ENCODE measurements at regions not wholly inside any gene's neighbourhood (a gene's known extent, or its start where the extent isn't known, plus 50 kb on each side); places are given as distances from the start of the nearest gene placed in this dataset.

DNA sequence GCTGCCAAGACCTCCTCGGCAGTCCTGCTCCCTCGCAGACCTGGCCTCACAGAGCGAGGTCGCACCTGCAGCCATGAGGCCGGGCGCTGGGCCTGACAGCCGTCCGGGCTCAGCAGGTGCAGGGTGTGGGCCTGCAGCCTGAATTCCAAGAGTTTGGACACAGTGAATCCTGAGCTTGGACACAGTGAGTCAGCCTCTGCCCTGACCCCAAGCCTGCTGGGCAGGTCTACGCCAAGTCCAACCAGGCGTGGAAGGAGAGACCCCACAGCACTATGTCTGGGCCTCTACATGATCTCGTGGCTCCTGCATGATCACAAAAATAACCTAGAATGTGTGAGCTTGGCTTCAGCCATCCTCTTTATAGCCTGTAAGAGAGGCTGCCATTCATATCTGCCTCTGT lies 121.0 kb downstream of the C16orf95 start:
- no peaks in the 10 kb centered on the region for H3K36me3 Mint-ChIP-seq
- ChIA-PET CTCF (no interaction called here), POLR2A (no interaction called here)
- no peaks in the 10 kb centered on the region; the same call in 1 of the 2 replicates for H3K27me3 Mint-ChIP-seq (ENCODE audit: low read depth)
- TF ChIP-seq, protein P1, sequence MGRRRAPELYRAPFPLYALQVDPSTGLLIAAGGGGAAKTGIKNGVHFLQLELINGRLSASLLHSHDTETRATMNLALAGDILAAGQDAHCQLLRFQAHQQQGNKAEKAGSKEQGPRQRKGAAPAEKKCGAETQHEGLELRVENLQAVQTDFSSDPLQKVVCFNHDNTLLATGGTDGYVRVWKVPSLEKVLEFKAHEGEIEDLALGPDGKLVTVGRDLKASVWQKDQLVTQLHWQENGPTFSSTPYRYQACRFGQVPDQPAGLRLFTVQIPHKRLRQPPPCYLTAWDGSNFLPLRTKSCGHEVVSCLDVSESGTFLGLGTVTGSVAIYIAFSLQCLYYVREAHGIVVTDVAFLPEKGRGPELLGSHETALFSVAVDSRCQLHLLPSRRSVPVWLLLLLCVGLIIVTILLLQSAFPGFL (CRISPR knock-in tag; IDR thresholded peaks at IDR 0.05; ENCODE audit: borderline replicate concordance): no peak
- TF ChIP-seq NFYB (CRISPR knock-in tag; conservative IDR thresholded peaks at IDR 0.05; ENCODE audit: low read depth) (no peak), TP53 (CRISPR knock-in tag; IDR thresholded peaks at IDR 0.05) (no peak), MXD4 (CRISPR knock-in tag; IDR thresholded peaks at IDR 0.05; ENCODE audit: borderline replicate concordance) (no peak), OVOL2 (CRISPR knock-in tag; IDR thresholded peaks at IDR 0.05; ENCODE audit: borderline replicate concordance) (no peak), ZNF232 (CRISPR knock-in tag; IDR thresholded peaks at IDR 0.05) (no peak), HMGA2 (CRISPR knock-in tag; IDR thresholded peaks at IDR 0.05) (no peak)
- TF ChIP-seq, protein P2, sequence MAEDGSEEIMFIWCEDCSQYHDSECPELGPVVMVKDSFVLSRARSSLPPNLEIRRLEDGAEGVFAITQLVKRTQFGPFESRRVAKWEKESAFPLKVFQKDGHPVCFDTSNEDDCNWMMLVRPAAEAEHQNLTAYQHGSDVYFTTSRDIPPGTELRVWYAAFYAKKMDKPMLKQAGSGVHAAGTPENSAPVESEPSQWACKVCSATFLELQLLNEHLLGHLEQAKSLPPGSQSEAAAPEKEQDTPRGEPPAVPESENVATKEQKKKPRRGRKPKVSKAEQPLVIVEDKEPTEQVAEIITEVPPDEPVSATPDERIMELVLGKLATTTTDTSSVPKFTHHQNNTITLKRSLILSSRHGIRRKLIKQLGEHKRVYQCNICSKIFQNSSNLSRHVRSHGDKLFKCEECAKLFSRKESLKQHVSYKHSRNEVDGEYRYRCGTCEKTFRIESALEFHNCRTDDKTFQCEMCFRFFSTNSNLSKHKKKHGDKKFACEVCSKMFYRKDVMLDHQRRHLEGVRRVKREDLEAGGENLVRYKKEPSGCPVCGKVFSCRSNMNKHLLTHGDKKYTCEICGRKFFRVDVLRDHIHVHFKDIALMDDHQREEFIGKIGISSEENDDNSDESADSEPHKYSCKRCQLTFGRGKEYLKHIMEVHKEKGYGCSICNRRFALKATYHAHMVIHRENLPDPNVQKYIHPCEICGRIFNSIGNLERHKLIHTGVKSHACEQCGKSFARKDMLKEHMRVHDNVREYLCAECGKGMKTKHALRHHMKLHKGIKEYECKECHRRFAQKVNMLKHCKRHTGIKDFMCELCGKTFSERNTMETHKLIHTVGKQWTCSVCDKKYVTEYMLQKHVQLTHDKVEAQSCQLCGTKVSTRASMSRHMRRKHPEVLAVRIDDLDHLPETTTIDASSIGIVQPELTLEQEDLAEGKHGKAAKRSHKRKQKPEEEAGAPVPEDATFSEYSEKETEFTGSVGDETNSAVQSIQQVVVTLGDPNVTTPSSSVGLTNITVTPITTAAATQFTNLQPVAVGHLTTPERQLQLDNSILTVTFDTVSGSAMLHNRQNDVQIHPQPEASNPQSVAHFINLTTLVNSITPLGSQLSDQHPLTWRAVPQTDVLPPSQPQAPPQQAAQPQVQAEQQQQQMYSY (CRISPR knock-in tag; IDR thresholded peaks at IDR 0.05): no peak
- TF ChIP-seq, protein P3, sequence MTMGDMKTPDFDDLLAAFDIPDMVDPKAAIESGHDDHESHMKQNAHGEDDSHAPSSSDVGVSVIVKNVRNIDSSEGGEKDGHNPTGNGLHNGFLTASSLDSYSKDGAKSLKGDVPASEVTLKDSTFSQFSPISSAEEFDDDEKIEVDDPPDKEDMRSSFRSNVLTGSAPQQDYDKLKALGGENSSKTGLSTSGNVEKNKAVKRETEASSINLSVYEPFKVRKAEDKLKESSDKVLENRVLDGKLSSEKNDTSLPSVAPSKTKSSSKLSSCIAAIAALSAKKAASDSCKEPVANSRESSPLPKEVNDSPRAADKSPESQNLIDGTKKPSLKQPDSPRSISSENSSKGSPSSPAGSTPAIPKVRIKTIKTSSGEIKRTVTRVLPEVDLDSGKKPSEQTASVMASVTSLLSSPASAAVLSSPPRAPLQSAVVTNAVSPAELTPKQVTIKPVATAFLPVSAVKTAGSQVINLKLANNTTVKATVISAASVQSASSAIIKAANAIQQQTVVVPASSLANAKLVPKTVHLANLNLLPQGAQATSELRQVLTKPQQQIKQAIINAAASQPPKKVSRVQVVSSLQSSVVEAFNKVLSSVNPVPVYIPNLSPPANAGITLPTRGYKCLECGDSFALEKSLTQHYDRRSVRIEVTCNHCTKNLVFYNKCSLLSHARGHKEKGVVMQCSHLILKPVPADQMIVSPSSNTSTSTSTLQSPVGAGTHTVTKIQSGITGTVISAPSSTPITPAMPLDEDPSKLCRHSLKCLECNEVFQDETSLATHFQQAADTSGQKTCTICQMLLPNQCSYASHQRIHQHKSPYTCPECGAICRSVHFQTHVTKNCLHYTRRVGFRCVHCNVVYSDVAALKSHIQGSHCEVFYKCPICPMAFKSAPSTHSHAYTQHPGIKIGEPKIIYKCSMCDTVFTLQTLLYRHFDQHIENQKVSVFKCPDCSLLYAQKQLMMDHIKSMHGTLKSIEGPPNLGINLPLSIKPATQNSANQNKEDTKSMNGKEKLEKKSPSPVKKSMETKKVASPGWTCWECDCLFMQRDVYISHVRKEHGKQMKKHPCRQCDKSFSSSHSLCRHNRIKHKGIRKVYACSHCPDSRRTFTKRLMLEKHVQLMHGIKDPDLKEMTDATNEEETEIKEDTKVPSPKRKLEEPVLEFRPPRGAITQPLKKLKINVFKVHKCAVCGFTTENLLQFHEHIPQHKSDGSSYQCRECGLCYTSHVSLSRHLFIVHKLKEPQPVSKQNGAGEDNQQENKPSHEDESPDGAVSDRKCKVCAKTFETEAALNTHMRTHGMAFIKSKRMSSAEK (CRISPR knock-in tag; IDR thresholded peaks at IDR 0.05; ENCODE audit: borderline replicate concordance): no peak
- TF ChIP-seq, protein P4, sequence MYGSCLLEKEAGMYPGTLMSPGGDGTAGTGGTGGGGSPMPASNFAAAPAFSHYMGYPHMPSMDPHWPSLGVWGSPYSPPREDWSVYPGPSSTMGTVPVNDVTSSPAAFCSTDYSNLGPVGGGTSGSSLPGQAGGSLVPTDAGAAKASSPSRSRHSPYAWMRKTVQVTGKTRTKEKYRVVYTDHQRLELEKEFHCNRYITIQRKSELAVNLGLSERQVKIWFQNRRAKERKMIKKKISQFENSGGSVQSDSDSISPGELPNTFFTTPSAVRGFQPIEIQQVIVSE (CRISPR knock-in tag; IDR thresholded peaks at IDR 0.05; ENCODE audit: borderline replicate concordance): no peak
- TF ChIP-seq, protein P5, sequence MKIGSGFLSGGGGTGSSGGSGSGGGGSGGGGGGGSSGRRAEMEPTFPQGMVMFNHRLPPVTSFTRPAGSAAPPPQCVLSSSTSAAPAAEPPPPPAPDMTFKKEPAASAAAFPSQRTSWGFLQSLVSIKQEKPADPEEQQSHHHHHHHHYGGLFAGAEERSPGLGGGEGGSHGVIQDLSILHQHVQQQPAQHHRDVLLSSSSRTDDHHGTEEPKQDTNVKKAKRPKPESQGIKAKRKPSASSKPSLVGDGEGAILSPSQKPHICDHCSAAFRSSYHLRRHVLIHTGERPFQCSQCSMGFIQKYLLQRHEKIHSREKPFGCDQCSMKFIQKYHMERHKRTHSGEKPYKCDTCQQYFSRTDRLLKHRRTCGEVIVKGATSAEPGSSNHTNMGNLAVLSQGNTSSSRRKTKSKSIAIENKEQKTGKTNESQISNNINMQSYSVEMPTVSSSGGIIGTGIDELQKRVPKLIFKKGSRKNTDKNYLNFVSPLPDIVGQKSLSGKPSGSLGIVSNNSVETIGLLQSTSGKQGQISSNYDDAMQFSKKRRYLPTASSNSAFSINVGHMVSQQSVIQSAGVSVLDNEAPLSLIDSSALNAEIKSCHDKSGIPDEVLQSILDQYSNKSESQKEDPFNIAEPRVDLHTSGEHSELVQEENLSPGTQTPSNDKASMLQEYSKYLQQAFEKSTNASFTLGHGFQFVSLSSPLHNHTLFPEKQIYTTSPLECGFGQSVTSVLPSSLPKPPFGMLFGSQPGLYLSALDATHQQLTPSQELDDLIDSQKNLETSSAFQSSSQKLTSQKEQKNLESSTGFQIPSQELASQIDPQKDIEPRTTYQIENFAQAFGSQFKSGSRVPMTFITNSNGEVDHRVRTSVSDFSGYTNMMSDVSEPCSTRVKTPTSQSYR (CRISPR knock-in tag; IDR thresholded peaks at IDR 0.05): no peak
- TF ChIP-seq, protein P6, sequence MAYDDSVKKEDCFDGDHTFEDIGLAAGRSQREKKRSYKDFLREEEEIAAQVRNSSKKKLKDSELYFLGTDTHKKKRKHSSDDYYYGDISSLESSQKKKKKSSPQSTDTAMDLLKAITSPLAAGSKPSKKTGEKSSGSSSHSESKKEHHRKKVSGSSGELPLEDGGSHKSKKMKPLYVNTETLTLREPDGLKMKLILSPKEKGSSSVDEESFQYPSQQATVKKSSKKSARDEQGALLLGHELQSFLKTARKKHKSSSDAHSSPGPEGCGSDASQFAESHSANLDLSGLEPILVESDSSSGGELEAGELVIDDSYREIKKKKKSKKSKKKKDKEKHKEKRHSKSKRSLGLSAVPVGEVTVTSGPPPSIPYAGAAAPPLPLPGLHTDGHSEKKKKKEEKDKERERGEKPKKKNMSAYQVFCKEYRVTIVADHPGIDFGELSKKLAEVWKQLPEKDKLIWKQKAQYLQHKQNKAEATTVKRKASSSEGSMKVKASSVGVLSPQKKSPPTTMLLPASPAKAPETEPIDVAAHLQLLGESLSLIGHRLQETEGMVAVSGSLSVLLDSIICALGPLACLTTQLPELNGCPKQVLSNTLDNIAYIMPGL (CRISPR knock-in tag; IDR thresholded peaks at IDR 0.05): no peak
- DNase-seq (ENCODE audit: low spot score) (no peak), ATAC-seq (no peak)
- peaks cover 7% of the 10 kb centered on the region for H3K9me3 Mint-ChIP-seq
- no peak overlapping the region for H3K27ac Mint-ChIP-seq
- no peak overlapping the region for H3K4me3 Mint-ChIP-seq
- H3K4me1 Mint-ChIP-seq: peaks cover 16% of the 10 kb centered on the region
